Panc1 (cell line): ENCODE measurements at regions not wholly inside any gene's neighbourhood (a gene's known extent, or its start where the extent isn't known, plus 50 kb on each side); places are given as distances from the start of the nearest gene placed in this dataset.

Experiments used
- ATAC-seq: fragments of 200-7000 bp; cut with Tn5 transposase; 2 replicates; pipeline ENCODE4 v1.9.1; 2020; ENCODE audit warnings: mild to moderate bottlenecking, moderate library complexity
- BruUV-seq: library from RNA; stranded (reverse); fragments of 400-500 nt; replicated peaks from 2 replicates; lab custom pipeline; 2021; lab: Mats Ljungman, UMichigan
- CTCF ChIA-PET: fragments of 300-600 bp; sonication (Branson Sonifier 250); formaldehyde crosslinking; loops from one replicate; lab custom pipeline; 2022; ENCODE audit warnings: antibody characterized with exemption; lab: Charles Lee
- POLR2A ChIA-PET: fragments of 300-600 bp; sonication (Branson Sonifier 250); formaldehyde crosslinking; loops from one replicate; lab custom pipeline; 2022; ENCODE audit warnings: antibody characterized with exemption; lab: Charles Lee
- DNase-seq: peaks from one replicate; pipeline ENCODE4 v3.0.0-alpha.2; 2010; ENCODE audit warnings: low read depth, low spot score
- H3K27ac ChIP-seq: 2 replicates; pipeline ENCODE4 v1.5.1; 2011; ENCODE audit warnings: mild to moderate bottlenecking, low read length, inconsistent platforms
- H3K27me3 ChIP-seq: fragments of 200-500 bp; sonication (Bioruptor generic); 2 replicates; pipeline ENCODE4 v1.6.0; 2014; ENCODE audit warnings: low read length, inconsistent platforms; ENCODE audit not compliant: control insufficient read depth, insufficient read depth
- H3K36me3 ChIP-seq: fragments of 200-500 bp; sonication (Bioruptor generic); 2 replicates; pipeline ENCODE4 v1.5.1; 2014; ENCODE audit warnings: inconsistent platforms, mild to moderate bottlenecking, low read length, moderate library complexity; ENCODE audit not compliant: control insufficient read depth, insufficient read depth
- H3K4me1 ChIP-seq: 2 replicates; pipeline ENCODE4 v1.5.1; 2011; ENCODE audit warnings: inconsistent platforms, mild to moderate bottlenecking, low read length, moderate library complexity; ENCODE audit not compliant: control insufficient read depth, insufficient read depth
- H3K4me3 ChIP-seq, 2 experiments: 2 replicates each; pipeline ENCODE4 v1.5.1; 2011 to 2012; ENCODE audit warnings: low read depth in 2 of 2, low read length in 2 of 2, mild to moderate bottlenecking in 2 of 2, inconsistent platforms in 1 of 2, moderate library complexity in 1 of 2
- H3K9me3 ChIP-seq: fragments of 200-500 bp; sonication (Bioruptor generic); 2 replicates; pipeline ENCODE4 v1.5.1; 2014; ENCODE audit warnings: low read depth, mild to moderate bottlenecking, inconsistent platforms, low read length, moderate library complexity; ENCODE audit not compliant: control insufficient read depth, insufficient read depth
- POLR2AphosphoS5 ChIP-seq: IDR thresholded peaks from 2 replicates; pipeline ENCODE4 v1.6.1; 2012; ENCODE audit warnings: mild to moderate bottlenecking, low read depth, low read length, moderate library complexity
- SIN3A ChIP-seq: IDR thresholded peaks from 2 replicates; pipeline ENCODE4 v1.6.1; 2012; ENCODE audit warnings: low read depth, mild to moderate bottlenecking, low read length, moderate library complexity, borderline replicate concordance; ENCODE audit not compliant: insufficient read depth
- TCF7L2 ChIP-seq: IDR thresholded peaks from 2 replicates; pipeline ENCODE4 v1.6.1; 2011; ENCODE audit warnings: mild to moderate bottlenecking, low read depth, low read length, inconsistent platforms
- in situ Hi-C: cut with HindIII; loops from 2 replicates; pipeline ENCODE4 v1.10.0; 2016; ENCODE audit warnings: low sequenced_read_pairs, low pct_unique_long_range_greater_than_20kb
- intact Hi-C: fragments of 100-400 bp; cut with micrococcal nuclease; formaldehyde crosslinking; loops from one replicate; pipeline ENCODE4 v1.10.0; 2022; ENCODE audit not compliant: unreplicated experiment
- TF ChIP-seq, protein P1 (sequence below): fragments of 450-650 bp; IDR thresholded peaks from 2 replicates; pipeline ENCODE4 v1.5.1; 2017; ENCODE audit warnings: mild to moderate bottlenecking
- TF ChIP-seq, protein P2 (sequence below), 2 experiments: IDR thresholded peaks; 2 replicates each; pipeline ENCODE4 v1.6.1; 2011 to 2012; ENCODE audit warnings: low read depth in 2 of 2, control low read depth in 1 of 2, low read length in 1 of 2, mild to moderate bottlenecking in 1 of 2, moderate library complexity in 1 of 2; ENCODE audit not compliant: insufficient read depth in 1 of 2

DNA sequence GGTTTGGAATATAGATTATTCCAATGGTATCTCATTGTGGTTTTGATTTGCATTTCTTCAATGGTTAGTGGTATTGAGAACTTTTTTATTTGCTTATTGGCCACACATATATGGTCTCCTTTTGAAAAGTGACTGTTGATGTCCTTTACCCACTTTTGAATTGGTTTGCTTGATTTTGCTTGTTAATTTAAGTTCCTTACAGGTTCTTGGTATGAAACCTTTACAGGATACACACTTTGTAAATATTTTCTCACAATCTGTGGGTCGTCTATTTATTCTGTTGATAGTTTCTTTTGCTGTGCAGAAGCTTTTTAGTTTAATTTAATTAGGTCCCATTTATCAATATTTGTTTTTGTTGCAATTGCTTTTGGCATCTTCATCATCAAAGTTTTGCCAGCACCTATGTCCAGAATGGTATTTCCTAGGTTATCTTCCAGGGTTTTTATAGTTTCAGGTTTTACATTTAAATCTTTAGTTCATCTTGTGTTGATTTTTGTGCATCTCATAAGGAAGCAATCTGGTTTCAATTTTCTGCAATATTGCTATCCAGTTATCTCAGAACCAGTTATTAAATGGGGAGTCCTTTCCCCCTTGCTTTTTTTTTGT is 475.7 kb upstream of the PABPC4L start:
- no peak overlapping the region for H3K4me3 ChIP-seq
- POLR2A ChIA-PET, result no interaction called here
- DNase-seq (no peak), ATAC-seq (no peak)
- CTCF ChIA-PET, result no interaction called here
- no peaks in the 10 kb centered on the region for H3K9me3 ChIP-seq
- H3K27me3 ChIP-seq, result no peaks in the 10 kb centered on the region
- intact Hi-C loops (no loop called here), in situ Hi-C loops (no loop called here)
- no TSS peak for BruUV-seq
- H3K27ac ChIP-seq, result no peak overlapping the region
- TF ChIP-seq TCF7L2 (no peak), SIN3A (no peak), POLR2AphosphoS5 (no peak)
- no peaks in the 10 kb centered on the region for H3K36me3 ChIP-seq
- no peaks in the 10 kb centered on the region for H3K4me1 ChIP-seq

DNA sequence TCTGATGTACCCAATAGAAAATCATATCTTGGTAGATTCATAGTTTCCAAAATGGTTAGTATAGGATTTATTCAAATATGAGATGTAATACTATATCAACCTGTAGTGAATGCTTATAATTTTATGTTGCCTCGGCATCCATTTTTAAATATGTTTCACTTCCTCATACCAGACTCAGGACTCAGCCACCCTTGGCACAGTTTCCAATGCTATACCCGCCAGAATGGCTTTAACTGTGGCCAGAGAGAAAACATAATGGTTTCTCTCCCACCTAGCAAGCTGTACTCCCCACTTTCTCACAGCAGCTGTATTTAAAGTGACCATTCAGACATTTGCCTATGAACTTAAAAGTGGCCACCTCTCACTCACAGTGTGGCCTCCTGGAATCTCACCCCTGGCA is 466.6 kb upstream of the PABPC4L start:
- Histone ChIP-seq H3K27ac (no peak overlapping the region), H3K4me1 (no peaks in the 10 kb centered on the region), H3K4me3 (no peak overlapping the region), H3K9me3 (no peaks in the 10 kb centered on the region), H3K36me3 (no peaks in the 10 kb centered on the region), H3K27me3 (no peaks in the 10 kb centered on the region)
- in situ Hi-C loops (no loop called here), intact Hi-C loops (no loop called here)
- ATAC-seq (no peak), DNase-seq (no peak)
- CTCF ChIA-PET, result no interaction called here
- no TSS peak for BruUV-seq
- POLR2A ChIA-PET, result no interaction called here
- TF ChIP-seq SIN3A, result no peak
- TF ChIP-seq, protein P1, sequence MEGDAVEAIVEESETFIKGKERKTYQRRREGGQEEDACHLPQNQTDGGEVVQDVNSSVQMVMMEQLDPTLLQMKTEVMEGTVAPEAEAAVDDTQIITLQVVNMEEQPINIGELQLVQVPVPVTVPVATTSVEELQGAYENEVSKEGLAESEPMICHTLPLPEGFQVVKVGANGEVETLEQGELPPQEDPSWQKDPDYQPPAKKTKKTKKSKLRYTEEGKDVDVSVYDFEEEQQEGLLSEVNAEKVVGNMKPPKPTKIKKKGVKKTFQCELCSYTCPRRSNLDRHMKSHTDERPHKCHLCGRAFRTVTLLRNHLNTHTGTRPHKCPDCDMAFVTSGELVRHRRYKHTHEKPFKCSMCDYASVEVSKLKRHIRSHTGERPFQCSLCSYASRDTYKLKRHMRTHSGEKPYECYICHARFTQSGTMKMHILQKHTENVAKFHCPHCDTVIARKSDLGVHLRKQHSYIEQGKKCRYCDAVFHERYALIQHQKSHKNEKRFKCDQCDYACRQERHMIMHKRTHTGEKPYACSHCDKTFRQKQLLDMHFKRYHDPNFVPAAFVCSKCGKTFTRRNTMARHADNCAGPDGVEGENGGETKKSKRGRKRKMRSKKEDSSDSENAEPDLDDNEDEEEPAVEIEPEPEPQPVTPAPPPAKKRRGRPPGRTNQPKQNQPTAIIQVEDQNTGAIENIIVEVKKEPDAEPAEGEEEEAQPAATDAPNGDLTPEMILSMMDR, result no peak
- no peak for TF ChIP-seq TCF7L2
- no peak for TF ChIP-seq POLR2AphosphoS5
- TF ChIP-seq, protein P2, sequence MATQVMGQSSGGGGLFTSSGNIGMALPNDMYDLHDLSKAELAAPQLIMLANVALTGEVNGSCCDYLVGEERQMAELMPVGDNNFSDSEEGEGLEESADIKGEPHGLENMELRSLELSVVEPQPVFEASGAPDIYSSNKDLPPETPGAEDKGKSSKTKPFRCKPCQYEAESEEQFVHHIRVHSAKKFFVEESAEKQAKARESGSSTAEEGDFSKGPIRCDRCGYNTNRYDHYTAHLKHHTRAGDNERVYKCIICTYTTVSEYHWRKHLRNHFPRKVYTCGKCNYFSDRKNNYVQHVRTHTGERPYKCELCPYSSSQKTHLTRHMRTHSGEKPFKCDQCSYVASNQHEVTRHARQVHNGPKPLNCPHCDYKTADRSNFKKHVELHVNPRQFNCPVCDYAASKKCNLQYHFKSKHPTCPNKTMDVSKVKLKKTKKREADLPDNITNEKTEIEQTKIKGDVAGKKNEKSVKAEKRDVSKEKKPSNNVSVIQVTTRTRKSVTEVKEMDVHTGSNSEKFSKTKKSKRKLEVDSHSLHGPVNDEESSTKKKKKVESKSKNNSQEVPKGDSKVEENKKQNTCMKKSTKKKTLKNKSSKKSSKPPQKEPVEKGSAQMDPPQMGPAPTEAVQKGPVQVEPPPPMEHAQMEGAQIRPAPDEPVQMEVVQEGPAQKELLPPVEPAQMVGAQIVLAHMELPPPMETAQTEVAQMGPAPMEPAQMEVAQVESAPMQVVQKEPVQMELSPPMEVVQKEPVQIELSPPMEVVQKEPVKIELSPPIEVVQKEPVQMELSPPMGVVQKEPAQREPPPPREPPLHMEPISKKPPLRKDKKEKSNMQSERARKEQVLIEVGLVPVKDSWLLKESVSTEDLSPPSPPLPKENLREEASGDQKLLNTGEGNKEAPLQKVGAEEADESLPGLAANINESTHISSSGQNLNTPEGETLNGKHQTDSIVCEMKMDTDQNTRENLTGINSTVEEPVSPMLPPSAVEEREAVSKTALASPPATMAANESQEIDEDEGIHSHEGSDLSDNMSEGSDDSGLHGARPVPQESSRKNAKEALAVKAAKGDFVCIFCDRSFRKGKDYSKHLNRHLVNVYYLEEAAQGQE (IDR thresholded peaks at IDR 0.05; ENCODE audit: insufficient read depth in 1 of 2, low read depth in 2 of 2, low read length in 1 of 2), result no peak

DNA sequence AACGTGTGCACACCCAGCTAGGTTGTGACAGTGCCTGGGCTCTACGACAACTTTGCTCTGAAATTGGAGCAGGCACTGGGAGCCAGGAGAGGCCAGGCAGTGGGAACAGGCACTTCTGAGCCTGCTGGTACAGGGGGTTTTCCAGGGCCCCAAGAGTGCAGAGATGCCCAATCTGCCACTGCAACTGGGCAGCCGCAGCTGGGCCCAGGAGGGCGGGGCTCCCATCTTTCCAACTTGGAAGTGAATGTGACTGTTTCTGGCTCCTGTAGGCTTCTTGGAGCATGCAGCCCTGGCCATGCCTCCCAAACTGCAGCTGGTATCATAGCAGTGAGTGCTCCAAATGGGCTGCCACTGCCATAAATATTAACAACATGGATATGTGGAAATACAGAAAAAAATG is 465.1 kb upstream of the PABPC4L start:
- BruUV-seq, result no TSS peak
- in situ Hi-C loops, result no loop called here
- Histone ChIP-seq H3K4me3 (no peak overlapping the region), H3K27ac (no peak overlapping the region), H3K9me3 (no peaks in the 10 kb centered on the region), H3K4me1 (no peaks in the 10 kb centered on the region), H3K36me3 (no peaks in the 10 kb centered on the region), H3K27me3 (no peaks in the 10 kb centered on the region)
- intact Hi-C loops, result no loop called here
- TF ChIP-seq SIN3A, result no peak
- TF ChIP-seq POLR2AphosphoS5, result no peak
- TF ChIP-seq, protein P1, result no peak
- TF ChIP-seq, protein P2 (IDR thresholded peaks at IDR 0.05; ENCODE audit: insufficient read depth in 1 of 2, low read depth in 2 of 2, low read length in 1 of 2), result no peak
- no peak for TF ChIP-seq TCF7L2
- DNase-seq, result no peak
- ATAC-seq, result no peak
- CTCF ChIA-PET, result no interaction called here
- POLR2A ChIA-PET, result no interaction called here
